ENCODE measurements at regions not wholly inside any gene's neighbourhood (a gene's known extent, or its start where the extent isn't known, plus 50 kb on each side); places are given as distances from the start of the nearest gene placed in this dataset.

GRCh38 chr15:53397041-53397616, 362.3 kb downstream of the WDR72 start:
- TF ChIP-seq CTCF (IDR thresholded peaks at IDR 0.05; ENCODE audit: insufficient read depth, low read length) (no peak), POLR2AphosphoS5 (IDR thresholded peaks at IDR 0.05; ENCODE audit: low read depth) (no peak), SPI1 (IDR thresholded peaks at IDR 0.05; ENCODE audit: borderline replicate concordance, low read depth) (no peak), GABPA (IDR thresholded peaks at IDR 0.05; ENCODE audit: low read depth) (no peak)

Data from HL-60 (cell line).